Epithelial cell of proximal tubule (primary cell): ENCODE measurements at regions not wholly inside any gene's neighbourhood (a gene's known extent, or its start where the extent isn't known, plus 50 kb on each side); places are given as distances from the start of the nearest gene placed in this dataset.

ENCODE experiments used
- DNase-seq: peaks from one replicate; pipeline ENCODE4 v3.0.0-alpha.2; 2011; ENCODE audit warnings: low read depth
- H3K4me3 ChIP-seq: 2 replicates; pipeline ENCODE4 v1.5.1; 2011; ENCODE audit warnings: low read depth, mild to moderate bottlenecking, low read length
- CTCF ChIP-seq: conservative IDR thresholded peaks from 2 replicates; pipeline ENCODE4 v1.5.1; 2012; ENCODE audit warnings: low read depth, mild to moderate bottlenecking, low read length

GRCh38 chr1:67561704-67562113 is 123.3 kb upstream of the GADD45A start:
- no peak for DNase-seq
- peak; percentile 96 for TF ChIP-seq CTCF
- H3K4me3 ChIP-seq = no peak overlapping the region

GRCh38 chr1:67563684-67564083 is 121.3 kb upstream of the GADD45A start:
- no peak for DNase-seq
- H3K4me3 ChIP-seq = no peak overlapping the region
- TF ChIP-seq CTCF = no peak

GRCh38 chr1:67564193-67564592 is 120.8 kb upstream of the GADD45A start:
- TF ChIP-seq CTCF = no peak
- DNase-seq = no peak
- no peak overlapping the region for H3K4me3 ChIP-seq

GRCh38 chr1:67566803-67567377 is 118.1 kb upstream of the GADD45A start:
- DNase-seq = no peak
- no peak for TF ChIP-seq CTCF
- H3K4me3 ChIP-seq = no peak overlapping the region

GRCh38 chr1:67570486-67571143 is 114.4 kb upstream of the GADD45A start:
- peak; percentile 96 for DNase-seq
- no peak for TF ChIP-seq CTCF
- no peak overlapping the region for H3K4me3 ChIP-seq

GRCh38 chr1:67571406-67571805 is 113.6 kb upstream of the GADD45A start:
- no peak for DNase-seq
- H3K4me3 ChIP-seq = no peak overlapping the region
- no peak for TF ChIP-seq CTCF

GRCh38 chr1:67571901-67572593 is 113.0 kb upstream of the GADD45A start:
- no peak for TF ChIP-seq CTCF

More at GRCh38 chr1:67571901-67572593, 113.0 kb upstream of the GADD45A start:
- no peak for DNase-seq
- H3K4me3 ChIP-seq = no peak overlapping the region
